ENCODE measurements at regions not wholly inside any gene's neighbourhood (a gene's known extent, or its start where the extent isn't known, plus 50 kb on each side); places are given as distances from the start of the nearest gene placed in this dataset.

- no peaks in the 10 kb centered on the region for H3K9me3 ChIP-seq (ENCODE audit: control extremely low read depth in 1 of 3, control insufficient read depth in 2 of 3, insufficient read depth in 1 of 3, low read length in 2 of 3)
- CTCF ChIA-PET = no interaction called here
- H3K4me2 ChIP-seq (replicated peaks; ENCODE audit: low read depth, low read length, poor library complexity, severe bottlenecking) = no peak overlapping the region
- WGBS (ENCODE audit: insufficient coverage) = no CpG with 5 or more reads among the region's 8 CpGs
- H3K4me1 ChIP-seq (ENCODE audit: control insufficient read depth in 2 of 2, insufficient read depth in 2 of 2, low read length in 2 of 2) = peaks cover 0 to 6% of the 10 kb centered on the region in 2 donors
- POLR2A ChIA-PET = interaction anchor here (0.7 kb wide), 1 partner anchor 122 kb away, joined by 4 read pairs; no protein-coding TSS in a partner anchor
- no peak for ATAC-seq (ENCODE audit: low read depth)
- Mint-ChIP-seq H3K4me3 (no peak overlapping the region), H3K4me1 (peaks cover 3% of the 10 kb centered on the region), H3K27ac (no peak overlapping the region), H3K9me3 (ENCODE audit: insufficient read depth) (no peaks in the 10 kb centered on the region), H3K27me3 (no peaks in the 10 kb centered on the region)
- H3K79me2 ChIP-seq (ENCODE audit: control insufficient read depth, insufficient read depth, low read length) = no peaks in the 10 kb centered on the region
- no peak for TF ChIP-seq EZH2 (IDR thresholded peaks at IDR 0.05; ENCODE audit: borderline replicate concordance, insufficient read depth, low read depth, low read length, poor library complexity, severe bottlenecking)
- H3K27ac ChIP-seq (ENCODE audit: low read length in 2 of 2) = no peak overlapping the region
- no peak for DNase-seq
- no peaks in the 10 kb centered on the region for H4K20me1 ChIP-seq (ENCODE audit: control insufficient read depth, insufficient read depth, low read length, poor library complexity, severe bottlenecking)
- intact Hi-C loops (cut with micrococcal nuclease) = no loop called here
- no peaks in the 10 kb centered on the region for H3K27me3 ChIP-seq (replicated peaks in 1 of 4; ENCODE audit: control extremely low read depth in 1 of 4, control insufficient read depth in 3 of 4, insufficient read depth in 4 of 4, low read length in 3 of 4)
- no peak overlapping the region for H3K4me3 ChIP-seq (ENCODE audit: control extremely low read depth in 1 of 5, extremely low read depth in 1 of 5, insufficient read depth in 1 of 5, low read depth in 2 of 5, low read length in 4 of 5)
- H3K9ac ChIP-seq (ENCODE audit: low read length) = no peak overlapping the region
- no peak overlapping the region for H2AFZ ChIP-seq (ENCODE audit: insufficient read depth, low read depth, low read length, poor library complexity, severe bottlenecking)
- no peaks in the 10 kb centered on the region for H3K36me3 ChIP-seq (replicated peaks in 1 of 2; ENCODE audit: control extremely low read depth in 1 of 2, control insufficient read depth in 1 of 2, extremely low read depth in 1 of 2, insufficient read depth in 2 of 2, low read length in 1 of 2)
These were observed 215.3 kb upstream of the FAM9B start for GRCh38 chrX:9249051-9249846.

GRCh38 chrX:9252182-9252581 is 212.7 kb upstream of the TBL1X start:
- intact Hi-C loops (cut with micrococcal nuclease) = no loop called here
- H3K9ac ChIP-seq (ENCODE audit: low read length) = no peak overlapping the region
- WGBS (ENCODE audit: insufficient coverage) = no CpG with 5 or more reads among the region's 4 CpGs
- no peaks in the 10 kb centered on the region for H3K36me3 ChIP-seq (replicated peaks in 1 of 2; ENCODE audit: control extremely low read depth in 1 of 2, control insufficient read depth in 1 of 2, extremely low read depth in 1 of 2, insufficient read depth in 2 of 2, low read length in 1 of 2)
- H2AFZ ChIP-seq (ENCODE audit: insufficient read depth, low read depth, low read length, poor library complexity, severe bottlenecking) = no peak overlapping the region
- H3K4me2 ChIP-seq (replicated peaks; ENCODE audit: low read depth, low read length, poor library complexity, severe bottlenecking) = no peak overlapping the region
- CTCF ChIA-PET = interaction anchor here (0.6 kb wide), 1 partner anchor 69 kb away, joined by 3 read pairs; no protein-coding TSS in a partner anchor
- Mint-ChIP-seq H3K27ac (no peak overlapping the region), H3K9me3 (ENCODE audit: insufficient read depth) (no peaks in the 10 kb centered on the region), H3K4me1 (peaks cover 3% of the 10 kb centered on the region), H3K27me3 (no peaks in the 10 kb centered on the region), H3K4me3 (no peak overlapping the region)
- no peaks in the 10 kb centered on the region for H4K20me1 ChIP-seq (ENCODE audit: control insufficient read depth, insufficient read depth, low read length, poor library complexity, severe bottlenecking)
- no peaks in the 10 kb centered on the region for H3K79me2 ChIP-seq (ENCODE audit: control insufficient read depth, insufficient read depth, low read length)
- H3K4me3 ChIP-seq (ENCODE audit: control extremely low read depth in 1 of 5, extremely low read depth in 1 of 5, insufficient read depth in 1 of 5, low read depth in 2 of 5, low read length in 4 of 5) = no peak overlapping the region
- H3K9me3 ChIP-seq (ENCODE audit: control extremely low read depth in 1 of 3, control insufficient read depth in 2 of 3, insufficient read depth in 1 of 3, low read length in 2 of 3) = no peaks in the 10 kb centered on the region
- no peak overlapping the region for H3K27ac ChIP-seq (ENCODE audit: low read length in 2 of 2)
- no peaks in the 10 kb centered on the region for H3K27me3 ChIP-seq (replicated peaks in 1 of 4; ENCODE audit: control extremely low read depth in 1 of 4, control insufficient read depth in 3 of 4, insufficient read depth in 4 of 4, low read length in 3 of 4)
- POLR2A ChIA-PET = no interaction called here
- H3K4me1 ChIP-seq (ENCODE audit: control insufficient read depth in 2 of 2, insufficient read depth in 2 of 2, low read length in 2 of 2) = peaks cover 0 to 6% of the 10 kb centered on the region in 2 donors
- no peak for DNase-seq
- ATAC-seq (ENCODE audit: low read depth) = no peak
- TF ChIP-seq EZH2 (IDR thresholded peaks at IDR 0.05; ENCODE audit: borderline replicate concordance, insufficient read depth, low read depth, low read length, poor library complexity, severe bottlenecking) (no peak), CTCF (IDR thresholded peaks at IDR 0.05) (no peak)

All from B cell (primary cell).